Embryonic facial prominence (tissue), 1 donor: ENCODE measurements at regions not wholly inside any gene's neighbourhood (a gene's known extent, or its start where the extent isn't known, plus 50 kb on each side); places are given as distances from the start of the nearest gene placed in this dataset.

Source experiments
- DNase-seq: peaks from one replicate; pipeline ENCODE4 v3.0.0-alpha.2; 2016; ENCODE audit errors: extremely low spot score

- no peak for DNase-seq
Measured at GRCh38 chr11:29782447-29782846, 234.4 kb downstream of the KCNA4 start.

- no peak for DNase-seq
Measured at GRCh38 chr11:29781268-29781667, 235.6 kb downstream of the KCNA4 start.

- no peak for DNase-seq
Measured at GRCh38 chr11:29780756-29781155, 236.1 kb downstream of the KCNA4 start.

GRCh38 chr11:29773656-29774264 lies 243.1 kb downstream of the KCNA4 start:
- no peak for DNase-seq

- DNase-seq: no peak
Measured at GRCh38 chr11:29756871-29757270, 260.0 kb downstream of the KCNA4 start.

GRCh38 chr11:29755474-29755873 lies 261.4 kb downstream of the KCNA4 start:
- no peak for DNase-seq

GRCh38 chr11:29751618-29752017 lies 265.2 kb downstream of the KCNA4 start:
- DNase-seq: no peak

GRCh38 chr11:29750392-29750791 lies 266.4 kb downstream of the KCNA4 start:
- DNase-seq: no peak

GRCh38 chr11:29734287-29734686 lies 282.5 kb downstream of the KCNA4 start:
- no peak for DNase-seq

GRCh38 chr11:29713831-29714320 lies 303.0 kb downstream of the KCNA4 start:
- no peak for DNase-seq

GRCh38 chr11:29712616-29713015 lies 304.2 kb downstream of the KCNA4 start:
- no peak for DNase-seq

GRCh38 chr11:29707924-29708323 lies 308.9 kb downstream of the KCNA4 start:
- DNase-seq: no peak

GRCh38 chr11:29685361-29685760 lies 331.5 kb downstream of the KCNA4 start:
- DNase-seq: no peak

- no peak for DNase-seq
Measured at GRCh38 chr11:29682856-29683255, 334.0 kb downstream of the KCNA4 start.

- no peak for DNase-seq
Measured at GRCh38 chr11:29679996-29680395, 336.8 kb downstream of the KCNA4 start.

- DNase-seq: no peak
Measured at GRCh38 chr11:29676993-29677392, 339.8 kb downstream of the KCNA4 start.

GRCh38 chr11:29669310-29669709 lies 347.5 kb downstream of the KCNA4 start:
- DNase-seq: no peak

- DNase-seq: no peak
Measured at GRCh38 chr11:29657709-29658108, 359.1 kb downstream of the KCNA4 start.

- DNase-seq: no peak
Measured at GRCh38 chr11:29656597-29656996, 360.2 kb downstream of the KCNA4 start.

- DNase-seq: no peak
Measured at GRCh38 chr11:29645373-29645772, 371.5 kb downstream of the KCNA4 start.

GRCh38 chr11:29641201-29641600 lies 375.6 kb downstream of the KCNA4 start:
- DNase-seq: no peak

GRCh38 chr11:29634744-29635143 lies 382.1 kb downstream of the KCNA4 start:
- DNase-seq: no peak

- DNase-seq: no peak
Measured at GRCh38 chr11:29634244-29634643, 382.6 kb downstream of the KCNA4 start.

GRCh38 chr11:29629286-29629685 lies 387.5 kb downstream of the KCNA4 start:
- no peak for DNase-seq
